ENCODE measurements at regions not wholly inside any gene's neighbourhood (a gene's known extent, or its start where the extent isn't known, plus 50 kb on each side); places are given as distances from the start of the nearest gene placed in this dataset.

DNA sequence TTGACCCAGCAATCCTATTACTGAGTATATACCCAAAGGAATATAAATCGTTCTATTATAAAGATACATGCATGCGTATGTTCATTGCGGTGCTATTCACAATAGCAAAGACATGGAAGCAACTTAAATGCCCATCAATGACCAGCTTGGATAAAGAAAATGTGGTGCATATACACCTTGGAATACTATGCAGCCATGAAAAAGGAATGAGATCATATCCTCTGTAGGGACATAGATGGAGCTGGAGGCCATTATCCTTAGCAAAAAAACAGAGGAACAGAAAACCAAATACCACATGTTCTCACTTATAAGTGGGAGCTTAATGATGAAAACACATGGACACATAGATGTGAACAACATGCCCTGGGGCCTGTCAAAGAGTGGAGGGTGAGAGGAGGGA is 124.1 kb upstream of the AFF2 start:
- TF ChIP-seq, protein P1, sequence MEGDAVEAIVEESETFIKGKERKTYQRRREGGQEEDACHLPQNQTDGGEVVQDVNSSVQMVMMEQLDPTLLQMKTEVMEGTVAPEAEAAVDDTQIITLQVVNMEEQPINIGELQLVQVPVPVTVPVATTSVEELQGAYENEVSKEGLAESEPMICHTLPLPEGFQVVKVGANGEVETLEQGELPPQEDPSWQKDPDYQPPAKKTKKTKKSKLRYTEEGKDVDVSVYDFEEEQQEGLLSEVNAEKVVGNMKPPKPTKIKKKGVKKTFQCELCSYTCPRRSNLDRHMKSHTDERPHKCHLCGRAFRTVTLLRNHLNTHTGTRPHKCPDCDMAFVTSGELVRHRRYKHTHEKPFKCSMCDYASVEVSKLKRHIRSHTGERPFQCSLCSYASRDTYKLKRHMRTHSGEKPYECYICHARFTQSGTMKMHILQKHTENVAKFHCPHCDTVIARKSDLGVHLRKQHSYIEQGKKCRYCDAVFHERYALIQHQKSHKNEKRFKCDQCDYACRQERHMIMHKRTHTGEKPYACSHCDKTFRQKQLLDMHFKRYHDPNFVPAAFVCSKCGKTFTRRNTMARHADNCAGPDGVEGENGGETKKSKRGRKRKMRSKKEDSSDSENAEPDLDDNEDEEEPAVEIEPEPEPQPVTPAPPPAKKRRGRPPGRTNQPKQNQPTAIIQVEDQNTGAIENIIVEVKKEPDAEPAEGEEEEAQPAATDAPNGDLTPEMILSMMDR (IDR thresholded peaks at IDR 0.05): no peak
- TF ChIP-seq EP300 (IDR thresholded peaks at IDR 0.05) (no peak), POLR2AphosphoS5 (IDR thresholded peaks at IDR 0.05) (no peak)
